ENCODE measurements at regions not wholly inside any gene's neighbourhood (a gene's known extent, or its start where the extent isn't known, plus 50 kb on each side); places are given as distances from the start of the nearest gene placed in this dataset.
"Not testable (repeated sequence)": the region's sequence is repeated elsewhere in the genome, so short reads cannot be mapped to it uniquely, and the experiment has no call there.

GRCh38 chr12:96106137-96106536 lies 70.8 kb upstream of the LTA4H start:
- H3K9me3 ChIP-seq: no peaks in the 10 kb centered on the region
- no peaks in the 10 kb centered on the region for H3K4me1 ChIP-seq
- H3K27me3 ChIP-seq: no peaks in the 10 kb centered on the region
- intact Hi-C loops (cut with DNase I; ENCODE audit: low total_unique reads): no loop called here
- H3K27ac ChIP-seq: no peak overlapping the region
- no peaks in the 10 kb centered on the region for H3K36me3 ChIP-seq
- no peak for DNase-seq
- TF ChIP-seq POLR2A (IDR thresholded peaks at IDR 0.05) (no peak), CTCF (IDR thresholded peaks at IDR 0.05) (no peak)
- H3K4me3 ChIP-seq: no peak overlapping the region

GRCh38 chr12:96107236-96107635 lies 71.8 kb upstream of the LTA4H start:
- peak overlapping the region; percentile 33 to 54 for H3K27ac ChIP-seq
- no peaks in the 10 kb centered on the region for H3K9me3 ChIP-seq
- no peaks in the 10 kb centered on the region for H3K4me1 ChIP-seq
- intact Hi-C loops (cut with DNase I; ENCODE audit: low total_unique reads): no loop called here
- no peak overlapping the region for H3K4me3 ChIP-seq
- H3K27me3 ChIP-seq: no peaks in the 10 kb centered on the region
- H3K36me3 ChIP-seq: no peaks in the 10 kb centered on the region
- TF ChIP-seq CTCF (IDR thresholded peaks at IDR 0.05) (no peak), POLR2A (IDR thresholded peaks at IDR 0.05) (no peak)
- DNase-seq: no peak

GRCh38 chr12:96108321-96108720 lies 72.9 kb upstream of the LTA4H start:
- H3K36me3 ChIP-seq: no peaks in the 10 kb centered on the region
- intact Hi-C loops (cut with DNase I; ENCODE audit: low total_unique reads): no loop called here
- TF ChIP-seq POLR2A (IDR thresholded peaks at IDR 0.05) (no peak), CTCF (IDR thresholded peaks at IDR 0.05) (no peak)
- H3K4me3 ChIP-seq: no peak overlapping the region
- no peaks in the 10 kb centered on the region for H3K4me1 ChIP-seq
- DNase-seq: peak in 1 of 2 donors; percentile 57
- H3K27ac ChIP-seq: peak overlapping the region; percentile 10 to 54
- no peaks in the 10 kb centered on the region for H3K27me3 ChIP-seq
- H3K9me3 ChIP-seq: no peaks in the 10 kb centered on the region

- H3K4me1 ChIP-seq; H3K27me3 ChIP-seq; intact Hi-C loops (cut with DNase I; ENCODE audit: low total_unique reads); H3K27ac ChIP-seq; H3K4me3 ChIP-seq; DNase-seq; H3K9me3 ChIP-seq; H3K36me3 ChIP-seq: not testable (repeated sequence)
These were observed 73.6 kb upstream of the LTA4H start for GRCh38 chr12:96108941-96109340.

- Histone ChIP-seq H3K27ac (no peak overlapping the region), H3K9me3 (no peaks in the 10 kb centered on the region), H3K36me3 (no peaks in the 10 kb centered on the region), H3K27me3 (no peaks in the 10 kb centered on the region), H3K4me1 (no peaks in the 10 kb centered on the region), H3K4me3 (no peak overlapping the region)
- intact Hi-C loops (cut with DNase I; ENCODE audit: low total_unique reads): no loop called here
- no peak for TF ChIP-seq CTCF (IDR thresholded peaks at IDR 0.05)
- TF ChIP-seq POLR2A (IDR thresholded peaks at IDR 0.05): no peak
- DNase-seq: no peak
These were observed 77.3 kb upstream of the LTA4H start for GRCh38 chr12:96112733-96113132.

GRCh38 chr12:96117460-96117859 lies 76.7 kb upstream of the ELK3 start:
- no peak overlapping the region for H3K4me3 ChIP-seq
- DNase-seq: no peak
- H3K27ac ChIP-seq: no peak overlapping the region
- H3K4me1 ChIP-seq: no peaks in the 10 kb centered on the region
- no peaks in the 10 kb centered on the region for H3K27me3 ChIP-seq
- intact Hi-C loops (cut with DNase I; ENCODE audit: low total_unique reads): no loop called here
- H3K36me3 ChIP-seq: no peaks in the 10 kb centered on the region
- no peak for TF ChIP-seq CTCF (IDR thresholded peaks at IDR 0.05)
- TF ChIP-seq POLR2A (IDR thresholded peaks at IDR 0.05): no peak
- H3K9me3 ChIP-seq: no peaks in the 10 kb centered on the region
